Ishikawa (cell line): ENCODE measurements at regions not wholly inside any gene's neighbourhood (a gene's known extent, or its start where the extent isn't known, plus 50 kb on each side); places are given as distances from the start of the nearest gene placed in this dataset.

Experiments
- CEBPB ChIP-seq: IDR thresholded peaks from 2 replicates; pipeline ENCODE4 v1.6.1; 2012
- CREB1 ChIP-seq: IDR thresholded peaks from 2 replicates; pipeline ENCODE4 v1.6.1; 2012; ENCODE audit warnings: low read depth
- EGR1 ChIP-seq: IDR thresholded peaks from 2 replicates; pipeline ENCODE4 v1.6.1; 2012
- EP300 ChIP-seq: IDR thresholded peaks from 2 replicates; pipeline ENCODE4 v1.6.1; 2012; ENCODE audit warnings: borderline replicate concordance
- FOXM1 ChIP-seq: IDR thresholded peaks from 2 replicates; pipeline ENCODE4 v1.6.1; 2012; ENCODE audit warnings: low read depth, borderline replicate concordance
- NFIC ChIP-seq: IDR thresholded peaks from 2 replicates; pipeline ENCODE4 v1.6.1; 2012
- RAD21 ChIP-seq: IDR thresholded peaks from 2 replicates; pipeline ENCODE4 v1.6.1; 2012; ENCODE audit warnings: low read depth
- TAF1 ChIP-seq: IDR thresholded peaks from 2 replicates; pipeline ENCODE4 v1.6.1; 2012; ENCODE audit warnings: low read depth, mild to moderate bottlenecking
- TEAD4 ChIP-seq: IDR thresholded peaks from 2 replicates; pipeline ENCODE4 v1.6.1; 2012
- USF1 ChIP-seq: IDR thresholded peaks from 2 replicates; pipeline ENCODE4 v1.6.1; 2012
- YY1 ChIP-seq: IDR thresholded peaks from 2 replicates; pipeline ENCODE4 v1.6.1; 2012; ENCODE audit warnings: low read depth
- ZBTB7A ChIP-seq: IDR thresholded peaks from 2 replicates; pipeline ENCODE4 v1.6.1; 2012; ENCODE audit warnings: low read depth
- TF ChIP-seq, protein P1 (sequence below): IDR thresholded peaks from 2 replicates; pipeline ENCODE4 v1.6.1; 2012; ENCODE audit warnings: low read depth, mild to moderate bottlenecking
- TF ChIP-seq, protein P2 (sequence below): IDR thresholded peaks from 2 replicates; pipeline ENCODE4 v1.6.1; 2012

DNA sequence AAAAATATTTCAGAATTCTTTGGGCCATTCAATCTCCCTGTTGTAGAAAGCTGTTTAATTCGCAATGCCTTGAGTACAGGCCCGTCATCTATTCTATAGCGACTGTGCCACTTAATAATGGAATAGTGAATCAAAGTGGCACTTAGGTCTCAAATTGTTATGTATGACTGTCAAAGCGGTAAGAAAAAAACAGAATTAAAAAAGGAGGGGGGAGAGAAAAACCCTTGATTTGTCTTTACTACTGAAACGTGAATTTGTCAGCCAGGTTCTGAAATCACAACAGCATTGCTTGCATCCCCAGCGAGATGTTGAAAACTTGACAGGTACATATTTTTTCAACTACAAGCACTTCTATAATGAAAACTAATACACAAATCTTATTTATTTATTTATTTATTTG, 320.9 kb downstream of the TFEC start:
- no peak for TF ChIP-seq CREB1
- TF ChIP-seq EP300, result no peak
- TF ChIP-seq, protein P1, sequence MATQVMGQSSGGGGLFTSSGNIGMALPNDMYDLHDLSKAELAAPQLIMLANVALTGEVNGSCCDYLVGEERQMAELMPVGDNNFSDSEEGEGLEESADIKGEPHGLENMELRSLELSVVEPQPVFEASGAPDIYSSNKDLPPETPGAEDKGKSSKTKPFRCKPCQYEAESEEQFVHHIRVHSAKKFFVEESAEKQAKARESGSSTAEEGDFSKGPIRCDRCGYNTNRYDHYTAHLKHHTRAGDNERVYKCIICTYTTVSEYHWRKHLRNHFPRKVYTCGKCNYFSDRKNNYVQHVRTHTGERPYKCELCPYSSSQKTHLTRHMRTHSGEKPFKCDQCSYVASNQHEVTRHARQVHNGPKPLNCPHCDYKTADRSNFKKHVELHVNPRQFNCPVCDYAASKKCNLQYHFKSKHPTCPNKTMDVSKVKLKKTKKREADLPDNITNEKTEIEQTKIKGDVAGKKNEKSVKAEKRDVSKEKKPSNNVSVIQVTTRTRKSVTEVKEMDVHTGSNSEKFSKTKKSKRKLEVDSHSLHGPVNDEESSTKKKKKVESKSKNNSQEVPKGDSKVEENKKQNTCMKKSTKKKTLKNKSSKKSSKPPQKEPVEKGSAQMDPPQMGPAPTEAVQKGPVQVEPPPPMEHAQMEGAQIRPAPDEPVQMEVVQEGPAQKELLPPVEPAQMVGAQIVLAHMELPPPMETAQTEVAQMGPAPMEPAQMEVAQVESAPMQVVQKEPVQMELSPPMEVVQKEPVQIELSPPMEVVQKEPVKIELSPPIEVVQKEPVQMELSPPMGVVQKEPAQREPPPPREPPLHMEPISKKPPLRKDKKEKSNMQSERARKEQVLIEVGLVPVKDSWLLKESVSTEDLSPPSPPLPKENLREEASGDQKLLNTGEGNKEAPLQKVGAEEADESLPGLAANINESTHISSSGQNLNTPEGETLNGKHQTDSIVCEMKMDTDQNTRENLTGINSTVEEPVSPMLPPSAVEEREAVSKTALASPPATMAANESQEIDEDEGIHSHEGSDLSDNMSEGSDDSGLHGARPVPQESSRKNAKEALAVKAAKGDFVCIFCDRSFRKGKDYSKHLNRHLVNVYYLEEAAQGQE, result no peak
- TF ChIP-seq, protein P2, sequence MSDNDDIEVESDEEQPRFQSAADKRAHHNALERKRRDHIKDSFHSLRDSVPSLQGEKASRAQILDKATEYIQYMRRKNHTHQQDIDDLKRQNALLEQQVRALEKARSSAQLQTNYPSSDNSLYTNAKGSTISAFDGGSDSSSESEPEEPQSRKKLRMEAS, result no peak
- no peak for TF ChIP-seq YY1
- TF ChIP-seq CEBPB, result no peak
- TF ChIP-seq RAD21, result no peak
- TF ChIP-seq TEAD4, result no peak
- no peak for TF ChIP-seq TAF1
- TF ChIP-seq FOXM1, result no peak
- TF ChIP-seq NFIC, result no peak
- TF ChIP-seq EGR1, result no peak
- no peak for TF ChIP-seq ZBTB7A
- no peak for TF ChIP-seq USF1
